GM10266 (cell line): ENCODE measurements at regions not wholly inside any gene's neighbourhood (a gene's known extent, or its start where the extent isn't known, plus 50 kb on each side); places are given as distances from the start of the nearest gene placed in this dataset.

Experiments used
- DNase-seq: peaks from one replicate; pipeline ENCODE4 v3.0.0; 2012; ENCODE audit errors: extremely low spot score
- TF ChIP-seq, protein P1 (sequence below): IDR thresholded peaks from 2 replicates; pipeline ENCODE4 v1.5.1; 2012; ENCODE audit warnings: mild to moderate bottlenecking, low read depth; ENCODE audit not compliant: control insufficient read depth, insufficient read depth; ENCODE audit errors: missing control alignments

DNA sequence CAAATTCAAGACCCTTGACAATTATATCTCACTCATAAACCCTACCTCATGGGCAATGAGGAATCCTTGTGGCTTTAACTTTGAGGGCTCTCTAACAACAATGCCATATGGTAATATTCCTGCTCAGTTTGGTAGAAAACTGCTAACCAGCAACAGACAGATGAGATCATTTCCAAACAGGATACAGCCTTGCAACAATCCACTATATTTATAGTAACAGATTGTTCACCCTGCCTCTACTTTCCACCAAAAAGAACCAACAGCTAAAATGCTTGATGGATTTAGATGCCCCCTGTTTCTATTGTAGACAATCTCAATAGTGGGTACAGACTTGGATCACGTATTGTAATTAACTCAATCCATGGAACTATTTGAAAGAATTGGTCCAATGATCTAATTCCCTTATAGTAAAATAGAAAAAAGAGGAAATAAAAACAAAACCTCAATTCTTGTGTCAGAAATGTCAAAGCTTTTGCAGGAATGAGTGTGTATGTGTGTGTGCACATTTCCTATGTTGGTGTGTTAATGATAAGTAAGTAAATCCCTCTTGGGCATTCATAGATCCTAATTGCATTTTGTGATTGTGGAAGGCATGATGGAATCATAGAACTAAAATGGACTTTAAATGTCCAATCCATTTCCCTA is 100.0 kb upstream of the EDEM3 start:
- TF ChIP-seq, protein P1, sequence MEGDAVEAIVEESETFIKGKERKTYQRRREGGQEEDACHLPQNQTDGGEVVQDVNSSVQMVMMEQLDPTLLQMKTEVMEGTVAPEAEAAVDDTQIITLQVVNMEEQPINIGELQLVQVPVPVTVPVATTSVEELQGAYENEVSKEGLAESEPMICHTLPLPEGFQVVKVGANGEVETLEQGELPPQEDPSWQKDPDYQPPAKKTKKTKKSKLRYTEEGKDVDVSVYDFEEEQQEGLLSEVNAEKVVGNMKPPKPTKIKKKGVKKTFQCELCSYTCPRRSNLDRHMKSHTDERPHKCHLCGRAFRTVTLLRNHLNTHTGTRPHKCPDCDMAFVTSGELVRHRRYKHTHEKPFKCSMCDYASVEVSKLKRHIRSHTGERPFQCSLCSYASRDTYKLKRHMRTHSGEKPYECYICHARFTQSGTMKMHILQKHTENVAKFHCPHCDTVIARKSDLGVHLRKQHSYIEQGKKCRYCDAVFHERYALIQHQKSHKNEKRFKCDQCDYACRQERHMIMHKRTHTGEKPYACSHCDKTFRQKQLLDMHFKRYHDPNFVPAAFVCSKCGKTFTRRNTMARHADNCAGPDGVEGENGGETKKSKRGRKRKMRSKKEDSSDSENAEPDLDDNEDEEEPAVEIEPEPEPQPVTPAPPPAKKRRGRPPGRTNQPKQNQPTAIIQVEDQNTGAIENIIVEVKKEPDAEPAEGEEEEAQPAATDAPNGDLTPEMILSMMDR = no peak
- DNase-seq = no peak

DNA sequence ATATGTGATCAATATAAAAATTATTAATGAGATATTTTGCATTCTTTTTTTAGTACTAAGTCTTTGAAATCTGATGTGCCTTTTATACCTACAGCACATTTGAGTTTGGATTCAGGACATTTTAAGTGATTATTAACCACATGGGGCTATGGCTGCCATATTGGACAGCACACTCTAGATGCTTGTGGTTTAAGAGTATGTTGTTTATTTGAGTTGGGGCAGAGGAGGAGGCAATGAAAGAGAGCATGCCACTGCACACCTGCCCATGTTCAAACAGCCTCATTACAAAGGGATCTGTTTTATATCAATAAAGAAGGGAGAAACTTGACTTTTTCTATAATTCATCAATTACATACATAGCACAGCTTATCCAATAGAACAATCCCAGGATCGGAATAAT is 99.4 kb upstream of the EDEM3 start:
- DNase-seq = no peak
- TF ChIP-seq, protein P1 = no peak

DNA sequence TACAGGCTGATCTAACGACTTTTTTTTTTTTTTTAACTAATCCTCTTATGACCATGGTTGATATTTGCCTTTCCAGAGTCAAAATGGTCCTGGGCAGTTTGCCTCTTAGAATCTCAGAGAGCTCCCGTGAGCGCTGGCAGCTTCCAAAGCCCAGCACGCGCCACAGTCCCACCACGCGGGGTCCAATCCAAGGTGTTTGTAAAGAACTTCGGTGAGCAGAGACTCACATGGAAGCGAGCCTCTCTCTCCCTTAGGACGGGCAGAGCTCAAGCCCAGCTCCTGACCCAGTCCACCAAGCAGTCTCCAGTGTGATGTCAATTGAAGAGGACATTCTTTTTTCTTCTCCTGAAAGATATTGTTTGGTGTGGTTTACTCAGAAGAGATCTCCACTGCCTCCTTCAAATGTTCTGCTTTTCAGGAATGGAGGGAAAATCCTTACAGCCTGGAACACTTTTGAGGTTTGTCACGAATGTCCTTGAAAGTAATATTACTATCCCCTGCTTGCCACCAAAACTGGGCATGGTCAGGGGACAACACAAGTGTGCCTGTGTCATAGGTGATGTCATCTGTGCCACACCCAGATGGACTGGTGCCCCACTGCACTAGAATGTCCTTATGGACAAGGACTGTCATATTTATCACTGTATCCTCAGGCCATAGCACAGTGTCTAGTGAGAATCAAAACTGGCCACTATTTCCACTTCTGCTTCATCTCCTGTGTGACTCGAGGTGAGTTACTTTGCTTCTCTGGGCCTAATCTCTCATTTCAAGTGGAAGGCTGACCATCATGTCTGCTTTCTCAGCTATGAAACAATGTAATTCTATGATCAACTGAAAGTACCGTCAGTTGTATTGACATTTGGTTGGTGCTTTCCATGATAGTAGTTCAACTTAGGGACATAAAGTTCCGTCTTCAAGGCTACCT is 97.4 kb upstream of the EDEM3 start:
- TF ChIP-seq, protein P1 = no peak
- DNase-seq = no peak

DNA sequence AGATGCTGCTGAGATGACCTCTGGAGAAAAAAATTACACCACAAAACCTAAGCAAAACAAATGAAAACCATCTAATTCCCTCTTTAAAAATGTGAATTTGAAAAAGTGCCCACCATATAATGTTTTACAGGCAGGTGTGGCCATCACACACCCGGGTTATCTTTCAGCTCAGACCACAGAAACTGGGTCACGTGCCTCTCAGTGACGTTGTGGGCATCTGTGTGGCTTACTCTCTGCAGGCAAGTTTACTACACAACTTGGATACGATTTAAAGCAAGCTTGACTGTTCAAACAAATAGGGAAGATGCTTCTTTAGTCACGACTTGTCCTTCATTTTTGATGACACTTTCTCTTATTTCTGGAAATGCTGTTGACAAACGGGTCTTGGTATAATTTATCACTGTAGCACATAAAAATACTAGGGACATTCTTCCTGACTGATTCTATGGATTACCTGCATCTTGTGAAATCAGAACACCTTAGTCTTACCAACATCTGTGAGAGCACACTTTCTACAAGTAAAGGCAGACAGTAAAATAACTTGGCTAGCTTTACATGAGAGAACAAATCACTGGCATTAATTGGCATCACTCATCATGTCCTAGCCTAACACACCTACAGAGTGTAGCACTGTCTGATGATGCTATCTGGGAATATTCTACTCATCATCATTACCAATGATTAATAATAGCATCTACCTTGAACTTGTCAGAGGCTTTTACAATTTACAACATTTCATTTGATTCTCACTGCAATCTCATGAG is 89.3 kb upstream of the EDEM3 start:
- DNase-seq = no peak
- TF ChIP-seq, protein P1 = no peak

DNA sequence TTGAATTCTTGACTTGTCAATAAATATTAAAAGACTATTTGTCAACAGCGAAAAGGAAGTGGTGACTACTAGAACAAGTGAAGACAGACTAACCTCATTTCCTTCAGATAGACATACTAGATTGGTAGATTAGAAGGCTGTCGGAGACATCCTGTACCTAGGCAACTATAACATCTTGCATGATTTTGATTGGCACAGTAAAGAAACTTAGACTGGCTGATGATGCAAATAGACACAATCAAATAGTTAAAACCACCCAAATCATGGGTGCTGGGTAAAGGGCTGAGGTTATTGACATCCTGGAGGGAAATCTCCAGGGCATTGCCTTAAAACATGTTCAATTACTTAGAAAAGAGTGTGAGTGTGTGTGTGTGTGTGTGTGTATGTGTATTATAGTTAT is 85.9 kb upstream of the EDEM3 start:
- TF ChIP-seq, protein P1 = no peak
- DNase-seq = no peak

DNA sequence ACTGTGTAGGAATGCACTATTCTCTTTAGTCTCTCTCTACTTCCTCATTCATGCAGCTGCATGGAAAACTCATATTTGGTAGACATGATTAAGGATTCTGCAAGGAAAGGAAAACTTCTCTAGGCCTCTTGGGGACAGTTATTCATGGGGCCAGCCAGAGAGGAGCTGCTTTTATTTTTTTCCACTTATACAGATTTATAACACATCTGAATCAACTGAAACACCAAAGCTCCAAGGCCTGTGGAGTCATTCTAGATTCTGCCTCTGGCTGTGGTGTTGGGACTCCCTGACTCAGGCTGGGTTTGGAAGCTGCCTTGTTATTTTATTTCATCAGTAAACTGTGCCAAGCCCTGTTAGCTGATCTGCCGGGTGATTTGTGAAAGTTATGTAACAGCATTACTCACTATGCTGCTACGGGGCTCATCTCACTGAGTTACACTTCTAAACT is 83.9 kb upstream of the EDEM3 start:
- TF ChIP-seq, protein P1 = no peak
- no peak for DNase-seq
